A549 (cell line): ENCODE measurements at regions not wholly inside any gene's neighbourhood (a gene's known extent, or its start where the extent isn't known, plus 50 kb on each side); places are given as distances from the start of the nearest gene placed in this dataset.

Experiments
- ATAC-seq, 2 experiments: fragments of 200-7000 bp in 1 of 2; fragments of >200 bp in 1 of 2; cut with Nextera tagmentation in 1 of 2; cut with Tn5 transposase in 1 of 2; 3 replicates each; pipeline versions ENCODE4 v1.8.0 to v1.9.1; 2018 to 2020; ENCODE audit warnings: mild to moderate bottlenecking in 1 of 2, moderate library complexity in 1 of 2
- CTCF ChIA-PET: fragments of 300-600 bp; sonication (Branson Sonifier 250); formaldehyde crosslinking; extraction: SDS; loops from one replicate; lab custom pipeline; 2021; ENCODE audit warnings: antibody characterized with exemption, inconsistent platforms; lab: Yijun Ruan, JAX
- POLR2A ChIA-PET: fragments of 350-600 bp; formaldehyde crosslinking; extraction: SDS; loops from one replicate; lab custom pipeline; 2021; ENCODE audit warnings: antibody characterized with exemption, inconsistent platforms; lab: Yijun Ruan, JAX
- DNase-seq, 2 experiments: peaks; one replicate each; pipeline versions ENCODE4 v3.0.0 to v3.0.0-alpha.2; 2011 to 2016; ENCODE audit warnings: low read depth in 1 of 2, low spot score in 1 of 2
- FAIRE-seq: peaks from 2 replicates; lab custom pipeline; 2011; peaks lifted over from hg19 to GRCh38; lab: Jason Lieb, UNC
- H3K27ac ChIP-seq, 2 experiments: fragments of >200 bp; sonication (Bioruptor Twin); formaldehyde crosslinking; 3 replicates each; pipeline ENCODE4 v1.5.1; 2016 to 2017
- H3K4me1 ChIP-seq: fragments of >200 bp; sonication (Bioruptor Twin); formaldehyde crosslinking; 3 replicates; pipeline ENCODE4 v1.6.1; 2016
- H3K4me2 ChIP-seq: fragments of >200 bp; sonication (Bioruptor Twin); formaldehyde crosslinking; 3 replicates; pipeline ENCODE4 v1.6.1; 2016
- H3K4me3 ChIP-seq: fragments of >200 bp; sonication (Bioruptor Twin); formaldehyde crosslinking; 3 replicates; pipeline ENCODE4 v1.5.1; 2016
- H3K9me3 ChIP-seq: fragments of >200 bp; sonication (Bioruptor Twin); formaldehyde crosslinking; 3 replicates; pipeline ENCODE4 v1.6.1; 2016
- BHLHE40 ChIP-seq: IDR thresholded peaks from 2 replicates; pipeline ENCODE4 v1.6.1; 2012; ENCODE audit warnings: low read depth, low read length, inconsistent platforms
- CBX8 ChIP-seq: fragments of 200-600 bp; sonication (generic); IDR thresholded peaks from 2 replicates; pipeline ENCODE4 v1.6.1; 2016
- CHD2 ChIP-seq: fragments of 150-350 bp; IDR thresholded peaks from 2 replicates; pipeline ENCODE4 v1.6.1; 2014; ENCODE audit warnings: low read length; ENCODE audit not compliant: partially characterized antibody
- EHF ChIP-seq: fragments of 250-450 bp; sonication (Bioruptor Pico); IDR thresholded peaks from 2 replicates; pipeline ENCODE4 v1.5.0; 2020; ENCODE audit warnings: mild to moderate bottlenecking
- EHMT2 ChIP-seq: fragments of 200-600 bp; sonication (generic); IDR thresholded peaks from 2 replicates; pipeline ENCODE4 v1.6.1; 2016; ENCODE audit warnings: antibody characterized with exemption, low read depth, mild to moderate bottlenecking, moderate library complexity
- EP300 ChIP-seq, 2 experiments: fragments of >200 bp; sonication (Bioruptor Twin); formaldehyde crosslinking; IDR thresholded peaks; 2 replicates in 1 of 2; 3 replicates in 1 of 2; pipeline ENCODE4 v1.6.1; 2016 to 2017
- FOSB ChIP-seq: fragments of 250-450 bp; sonication (Bioruptor Pico); IDR thresholded peaks from 2 replicates; pipeline ENCODE4 v1.5.0; 2020; ENCODE audit warnings: mild to moderate bottlenecking, moderate library complexity
- FOSL2 ChIP-seq, 2 experiments: fragments of 450-650 bp in 1 of 2; fragments of >200 bp in 1 of 2; sonication (Bioruptor Twin) in 1 of 2; formaldehyde crosslinking; IDR thresholded peaks; 2 replicates each; pipeline versions ENCODE4 v1.5.0 to v1.6.1; 2016 to 2020; ENCODE audit warnings: mild to moderate bottlenecking in 1 of 2, moderate library complexity in 1 of 2
- FOXS1 ChIP-seq: fragments of 250-450 bp; sonication (Bioruptor Pico); IDR thresholded peaks from 2 replicates; pipeline ENCODE4 v1.5.0; 2020; ENCODE audit warnings: mild to moderate bottlenecking, moderate library complexity
- GATA3 ChIP-seq: IDR thresholded peaks from 2 replicates; pipeline ENCODE4 v1.6.1; 2012; ENCODE audit warnings: borderline replicate concordance
- HOXB13 ChIP-seq: fragments of 250-450 bp; sonication (Bioruptor Pico); IDR thresholded peaks from 2 replicates; pipeline ENCODE4 v1.5.0; 2020; ENCODE audit warnings: low read depth, mild to moderate bottlenecking, moderate library complexity
- JUN ChIP-seq, 2 experiments: fragments of >200 bp; sonication (Bioruptor Twin); formaldehyde crosslinking; IDR thresholded peaks; 2 replicates in 1 of 2; 3 replicates in 1 of 2; pipeline ENCODE4 v1.6.1; 2016 to 2017
- JUNB ChIP-seq: fragments of >200 bp; sonication (Bioruptor Twin); formaldehyde crosslinking; IDR thresholded peaks from 2 replicates; pipeline ENCODE4 v1.6.1; 2016
- KDM1A ChIP-seq: fragments of 200-600 bp; sonication (generic); IDR thresholded peaks from 2 replicates; pipeline ENCODE4 v1.6.1; 2016; ENCODE audit warnings: low read depth, mild to moderate bottlenecking
- KDM5A ChIP-seq: fragments of 200-600 bp; sonication (generic); IDR thresholded peaks from 2 replicates; pipeline ENCODE4 v1.6.1; 2016; ENCODE audit warnings: antibody characterized with exemption, mild to moderate bottlenecking
- MAFK ChIP-seq: fragments of 450-650 bp; IDR thresholded peaks from 2 replicates; pipeline ENCODE4 v1.6.1; 2014; ENCODE audit not compliant: partially characterized antibody
- MYC ChIP-seq: IDR thresholded peaks from 2 replicates; pipeline ENCODE4 v1.6.1; 2012; ENCODE audit warnings: mild to moderate bottlenecking, inconsistent platforms, low read length, improper control_type of control experiment, borderline replicate concordance
- NPAS2 ChIP-seq: fragments of 250-450 bp; sonication (Bioruptor Pico); IDR thresholded peaks from 2 replicates; pipeline ENCODE4 v1.8.0; 2022; ENCODE audit warnings: mild to moderate bottlenecking, moderate library complexity, borderline replicate concordance
- NR3C1 ChIP-seq: fragments of >200 bp; sonication (Bioruptor Twin); formaldehyde crosslinking; IDR thresholded peaks from 3 replicates; pipeline ENCODE4 v1.6.1; 2017
- PHF8 ChIP-seq: fragments of 200-600 bp; sonication (generic); IDR thresholded peaks from 2 replicates; pipeline ENCODE4 v1.6.1; 2016; ENCODE audit warnings: low read depth, mild to moderate bottlenecking, antibody characterized with exemption, moderate library complexity, borderline replicate concordance
- POLR2A ChIP-seq: IDR thresholded peaks from 2 replicates; pipeline ENCODE4 v1.6.1; 2012; ENCODE audit warnings: mild to moderate bottlenecking, low read length
- RAD21 ChIP-seq, 2 experiments: fragments of >200 bp in 1 of 2; sonication (Bioruptor Twin) in 1 of 2; formaldehyde crosslinking in 1 of 2; IDR thresholded peaks in 1 of 2; conservative IDR thresholded peaks in 1 of 2; 2 replicates in 1 of 2; 3 replicates in 1 of 2; pipeline ENCODE4 v1.6.1; 2012 to 2018; ENCODE audit warnings: inconsistent platforms in 1 of 2
- RCOR1 ChIP-seq: fragments of 150-350 bp; IDR thresholded peaks from 2 replicates; pipeline ENCODE4 v1.6.1; 2014; ENCODE audit warnings: antibody characterized with exemption, low read length, low read depth
- RFX5 ChIP-seq: fragments of 450-650 bp; IDR thresholded peaks from 2 replicates; pipeline ENCODE4 v1.7.1; 2014; ENCODE audit warnings: antibody characterized with exemption, mild to moderate bottlenecking, moderate library complexity
- RNF2 ChIP-seq: fragments of 200-600 bp; sonication (generic); IDR thresholded peaks from 2 replicates; pipeline ENCODE4 v1.6.1; 2016; ENCODE audit warnings: low read depth, mild to moderate bottlenecking, antibody characterized with exemption, moderate library complexity, borderline replicate concordance
- SMC3 ChIP-seq: fragments of >200 bp; sonication (Bioruptor Twin); formaldehyde crosslinking; IDR thresholded peaks from 3 replicates; pipeline ENCODE4 v1.6.1; 2018; ENCODE audit warnings: inconsistent platforms
- TP53 ChIP-seq: fragments of 250-450 bp; sonication (Bioruptor Pico); IDR thresholded peaks from 2 replicates; pipeline ENCODE4 v1.5.0; 2021; ENCODE audit warnings: mild to moderate bottlenecking, moderate library complexity
- ZFP36 ChIP-seq: fragments of 450-650 bp; IDR thresholded peaks from 2 replicates; pipeline ENCODE4 v1.6.1; 2014; ENCODE audit warnings: borderline replicate concordance; ENCODE audit not compliant: partially characterized antibody
- ZNF302 ChIP-seq: fragments of 250-450 bp; sonication (Bioruptor Pico); IDR thresholded peaks from 2 replicates; pipeline ENCODE4 v1.9.0; 2021; ENCODE audit warnings: inconsistent platforms, mild to moderate bottlenecking, moderate library complexity
- WGBS: methylation state at CpG from one replicate; pipeline ENCODE4 v1.1.6; 2017; ENCODE audit errors: missing lambda C conversion rate; 5-methylcytosine and 5-hydroxymethylcytosine counted together
- TF ChIP-seq, protein P1 (sequence below): fragments of >200 bp; sonication (Bioruptor Twin); formaldehyde crosslinking; IDR thresholded peaks from 2 replicates; pipeline ENCODE4 v1.6.1; 2016
- TF ChIP-seq, protein P2 (sequence below): fragments of 250-450 bp; sonication (Bioruptor Pico); IDR thresholded peaks from 2 replicates; pipeline ENCODE4 v1.5.0; 2020; ENCODE audit warnings: low read depth, mild to moderate bottlenecking, moderate library complexity
- TF ChIP-seq, protein P3 (sequence below): IDR thresholded peaks from 2 replicates; pipeline ENCODE4 v1.6.1; 2012

DNA sequence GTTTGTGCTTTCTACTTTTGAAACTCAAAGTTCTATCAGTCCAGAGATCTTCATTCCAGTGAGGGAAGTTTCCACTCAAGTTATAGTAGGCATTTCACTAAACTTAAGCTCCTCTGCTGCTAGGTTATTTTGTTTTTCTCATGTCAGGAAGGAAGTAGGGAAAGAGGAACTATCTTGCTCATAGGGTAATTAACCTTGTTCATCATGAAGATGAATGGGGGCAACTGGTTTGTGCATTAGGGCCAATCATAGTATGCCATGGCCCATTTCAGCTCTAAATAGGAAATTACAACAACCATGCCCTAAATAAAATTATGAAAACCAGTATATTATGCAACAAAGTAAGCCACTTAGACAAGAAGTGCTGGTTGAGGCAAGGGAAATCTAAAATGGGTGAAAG, 804.7 kb upstream of the NDST4 start:
- ATAC-seq: no peak
- POLR2A ChIA-PET: no interaction called here
- no peak for DNase-seq

DNA sequence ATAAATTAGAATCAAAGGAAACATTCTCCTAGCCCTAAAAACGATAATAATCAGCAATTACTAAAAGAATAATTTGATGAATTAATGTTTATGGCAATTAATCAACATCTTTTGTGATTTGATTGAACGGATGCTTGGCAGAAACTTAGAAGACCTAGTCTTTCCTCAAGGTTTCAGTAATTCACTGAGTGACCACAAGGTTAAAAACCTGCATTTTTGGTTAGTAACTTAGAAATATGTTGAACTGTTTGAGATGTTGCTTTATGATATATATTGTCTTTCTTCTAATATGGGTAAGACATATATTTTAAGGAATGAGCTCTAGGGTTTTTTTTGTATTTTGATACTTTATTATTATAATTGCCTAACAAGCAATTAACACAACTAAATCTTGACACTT, 793.0 kb upstream of the NDST4 start:
- Histone ChIP-seq H3K4me1 (no peaks in the 10 kb centered on the region), H3K4me3 (no peak overlapping the region), H3K9me3 (no peaks in the 10 kb centered on the region), H3K27ac (no peak overlapping the region), H3K4me2 (no peak overlapping the region)
- peak in 1 of 2 experiments; percentile 0 for DNase-seq
- 8% methylated on average over 2 of the region's 2 CpGs for WGBS
- no peak for ATAC-seq
- TF ChIP-seq RCOR1: no peak
- no peak for TF ChIP-seq RAD21 (conservative IDR thresholded peaks at IDR 0.05 in 1 of 2, IDR thresholded peaks at IDR 0.05 in 1 of 2)
- TF ChIP-seq FOXS1 (CRISPR knock-in tag): no peak
- TF ChIP-seq JUNB: no peak
- no peak for TF ChIP-seq PHF8
- no peak for TF ChIP-seq ZNF302 (CRISPR knock-in tag)
- TF ChIP-seq GATA3: no peak
- TF ChIP-seq, protein P1, sequence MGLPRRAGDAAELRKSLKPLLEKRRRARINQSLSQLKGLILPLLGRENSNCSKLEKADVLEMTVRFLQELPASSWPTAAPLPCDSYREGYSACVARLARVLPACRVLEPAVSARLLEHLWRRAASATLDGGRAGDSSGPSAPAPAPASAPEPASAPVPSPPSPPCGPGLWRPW: no peak
- TF ChIP-seq JUN (IDR thresholded peaks at IDR 0.05): no peak
- TF ChIP-seq CBX8: no peak
- no peak for TF ChIP-seq EHF (CRISPR knock-in tag)
- TF ChIP-seq TP53 (CRISPR knock-in tag): no peak
- TF ChIP-seq NPAS2 (CRISPR knock-in tag): no peak
- TF ChIP-seq NR3C1: no peak
- TF ChIP-seq, protein P2, sequence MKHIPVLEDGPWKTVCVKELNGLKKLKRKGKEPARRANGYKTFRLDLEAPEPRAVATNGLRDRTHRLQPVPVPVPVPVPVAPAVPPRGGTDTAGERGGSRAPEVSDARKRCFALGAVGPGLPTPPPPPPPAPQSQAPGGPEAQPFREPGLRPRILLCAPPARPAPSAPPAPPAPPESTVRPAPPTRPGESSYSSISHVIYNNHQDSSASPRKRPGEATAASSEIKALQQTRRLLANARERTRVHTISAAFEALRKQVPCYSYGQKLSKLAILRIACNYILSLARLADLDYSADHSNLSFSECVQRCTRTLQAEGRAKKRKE: no peak
- CTCF ChIA-PET: no interaction called here
- POLR2A ChIA-PET: no interaction called here
- FAIRE-seq: no peak

More for the DNA sequence above, 804.7 kb upstream of the NDST4 start:
- Histone ChIP-seq H3K27ac (no peak overlapping the region), H3K4me3 (no peak overlapping the region), H3K9me3 (no peaks in the 10 kb centered on the region), H3K4me1 (no peaks in the 10 kb centered on the region), H3K4me2 (no peak overlapping the region)
- CTCF ChIA-PET: no interaction called here
- TF ChIP-seq EHMT2 (no peak), KDM1A (no peak), ZFP36 (no peak), BHLHE40 (no peak), SMC3 (no peak), EP300 (IDR thresholded peaks at IDR 0.05) (no peak), RFX5 (no peak), MYC (no peak)
- TF ChIP-seq, protein P3, sequence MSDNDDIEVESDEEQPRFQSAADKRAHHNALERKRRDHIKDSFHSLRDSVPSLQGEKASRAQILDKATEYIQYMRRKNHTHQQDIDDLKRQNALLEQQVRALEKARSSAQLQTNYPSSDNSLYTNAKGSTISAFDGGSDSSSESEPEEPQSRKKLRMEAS: no peak
- FAIRE-seq: no peak

DNA sequence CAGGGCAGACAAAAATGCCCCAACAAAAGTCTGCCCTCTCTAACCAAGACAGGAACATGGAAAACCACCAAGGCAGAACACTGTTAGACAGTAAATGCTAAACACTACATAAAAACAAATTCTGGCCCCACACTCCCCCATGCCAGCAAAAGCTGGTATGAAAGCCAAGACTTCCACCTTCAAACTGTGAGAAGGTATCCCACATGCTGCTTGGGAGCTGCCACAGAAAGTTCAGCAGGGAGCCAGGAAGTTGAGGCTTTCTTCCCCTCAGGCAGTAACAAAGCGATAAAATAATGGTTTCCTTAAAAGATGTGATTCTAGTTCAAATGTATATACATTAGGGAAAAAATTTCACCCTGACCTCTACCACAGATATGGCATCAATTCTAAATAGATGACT, 770.4 kb upstream of the NDST4 start:
- FAIRE-seq: no peak
- no peak for ATAC-seq
- POLR2A ChIA-PET: no interaction called here
- no peaks in the 10 kb centered on the region for H3K4me1 ChIP-seq
- no peak overlapping the region for H3K4me3 ChIP-seq
- H3K9me3 ChIP-seq: no peaks in the 10 kb centered on the region
- H3K27ac ChIP-seq: no peak overlapping the region
- DNase-seq: no peak
- H3K4me2 ChIP-seq: no peak overlapping the region
- no peak for TF ChIP-seq EHMT2
- no peak for TF ChIP-seq FOSL2 (IDR thresholded peaks at IDR 0.05)
- no peak for TF ChIP-seq FOSL2 (CRISPR knock-in tag; IDR thresholded peaks at IDR 0.05)
- no peak for TF ChIP-seq KDM5A
- TF ChIP-seq RCOR1: no peak
- no peak for TF ChIP-seq PHF8
- no peak for TF ChIP-seq HOXB13 (CRISPR knock-in tag)
- TF ChIP-seq POLR2A: no peak
- TF ChIP-seq FOSB (CRISPR knock-in tag): no peak
- no peak for TF ChIP-seq RNF2
- TF ChIP-seq, protein P2: no peak
- no peak for TF ChIP-seq MAFK
- TF ChIP-seq ZFP36: no peak
- no peak for TF ChIP-seq CHD2
- CTCF ChIA-PET: no interaction called here
- 14% methylated on average over 1 of the region's 1 CpG for WGBS
